Stomach smooth muscle (tissue), 2 donors: ENCODE measurements at regions not wholly inside any gene's neighbourhood (a gene's known extent, or its start where the extent isn't known, plus 50 kb on each side); places are given as distances from the start of the nearest gene placed in this dataset.

Experiments used
- H3K27ac ChIP-seq: one replicate; pipeline ENCODE4 v1.7.0; 2013; ENCODE audit warnings: mild to moderate bottlenecking, low read length, inconsistent platforms
- H3K27me3 ChIP-seq, 2 donors: one replicate each; pipeline ENCODE4 v1.7.0; 2013; ENCODE audit warnings: low read length in 2 of 2; ENCODE audit not compliant: insufficient read depth in 2 of 2, control insufficient read depth in 1 of 2
- H3K36me3 ChIP-seq, 2 donors: one replicate each; pipeline ENCODE4 v1.7.0; 2013; ENCODE audit warnings: low read length in 2 of 2; ENCODE audit not compliant: control insufficient read depth in 2 of 2, insufficient read depth in 2 of 2
- H3K4me1 ChIP-seq: one replicate; pipeline ENCODE4 v1.7.0; 2013; ENCODE audit warnings: low read length; ENCODE audit not compliant: control insufficient read depth, insufficient read depth
- H3K4me3 ChIP-seq, 2 donors: one replicate each; pipeline ENCODE4 v1.7.0; 2013; ENCODE audit warnings: low read length in 2 of 2
- H3K9ac ChIP-seq, 2 donors: one replicate each; pipeline ENCODE4 v1.7.0; 2013; ENCODE audit warnings: low read length in 2 of 2, mild to moderate bottlenecking in 1 of 2
- H3K9me3 ChIP-seq, 2 donors: one replicate each; pipeline ENCODE4 v1.7.0; 2013; ENCODE audit warnings: low read length in 2 of 2; ENCODE audit not compliant: control insufficient read depth in 2 of 2
- donor health status: healthy.
- donor health status: Pancreatic carcinoma.

GRCh38 chr15:58285921-58286278 is 145.9 kb upstream of the LIPC start:
- H3K9me3 ChIP-seq = no peaks in the 10 kb centered on the region
- no peak overlapping the region for H3K4me3 ChIP-seq
- no peaks in the 10 kb centered on the region for H3K36me3 ChIP-seq
- H3K27ac ChIP-seq = no peak overlapping the region
- H3K4me1 ChIP-seq = no peaks in the 10 kb centered on the region
- no peaks in the 10 kb centered on the region for H3K27me3 ChIP-seq
- no peak overlapping the region for H3K9ac ChIP-seq

DNA sequence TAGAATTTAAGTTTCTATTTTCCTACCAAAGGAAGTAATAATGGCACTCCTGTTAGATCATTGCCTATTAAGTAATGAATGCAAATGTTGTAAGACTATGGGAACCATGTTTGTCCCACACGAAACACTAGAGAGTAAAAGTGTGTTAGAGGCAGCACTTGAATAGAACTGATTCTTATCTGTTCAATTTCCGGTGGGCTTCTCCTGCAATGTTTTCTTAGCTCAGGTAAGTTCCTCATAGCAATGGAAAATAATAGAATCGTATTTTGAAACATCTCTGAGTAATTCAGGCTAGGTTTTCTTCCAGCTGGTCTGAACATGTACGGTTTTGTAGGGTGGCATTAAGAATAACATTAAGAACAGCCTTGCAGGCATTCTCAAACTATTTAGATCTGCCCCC is 145.3 kb upstream of the LIPC start:
- H3K27ac ChIP-seq = no peak overlapping the region
- H3K4me1 ChIP-seq = no peaks in the 10 kb centered on the region
- H3K9me3 ChIP-seq = no peaks in the 10 kb centered on the region
- H3K4me3 ChIP-seq = no peak overlapping the region
- H3K36me3 ChIP-seq = no peaks in the 10 kb centered on the region
- no peaks in the 10 kb centered on the region for H3K27me3 ChIP-seq
- no peak overlapping the region for H3K9ac ChIP-seq

DNA sequence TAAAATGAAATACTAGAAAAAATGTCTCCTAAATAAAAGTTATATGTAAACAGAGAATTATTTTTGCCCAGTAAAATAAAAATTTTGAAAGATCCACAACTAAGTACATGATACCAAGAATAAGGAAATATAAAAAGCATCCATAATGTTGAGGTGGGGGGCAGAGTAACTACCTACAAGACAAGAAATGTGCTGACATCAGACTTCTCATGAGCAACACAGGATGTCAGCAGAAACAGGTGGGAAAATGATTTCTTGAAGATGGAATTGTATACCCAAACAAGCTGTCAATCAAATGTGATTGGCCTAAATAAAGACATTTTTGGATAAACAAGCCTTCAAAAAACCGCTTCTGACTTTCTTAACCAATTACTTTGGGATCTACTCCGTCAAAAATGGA is 143.9 kb upstream of the LIPC start:
- no peaks in the 10 kb centered on the region for H3K36me3 ChIP-seq
- no peak overlapping the region for H3K9ac ChIP-seq
- peaks cover 0 to 3% of the 10 kb centered on the region in 2 donors for H3K9me3 ChIP-seq
- H3K27ac ChIP-seq = no peak overlapping the region
- no peak overlapping the region for H3K4me3 ChIP-seq
- H3K27me3 ChIP-seq = no peaks in the 10 kb centered on the region
- no peaks in the 10 kb centered on the region for H3K4me1 ChIP-seq

- Histone ChIP-seq H3K36me3 (no peaks in the 10 kb centered on the region), H3K9me3 (peaks cover 0 to 3% of the 10 kb centered on the region in 2 donors), H3K27ac (no peak overlapping the region), H3K4me1 (no peaks in the 10 kb centered on the region), H3K9ac (no peak overlapping the region), H3K4me3 (no peak overlapping the region), H3K27me3 (no peaks in the 10 kb centered on the region)
These were observed 143.2 kb upstream of the LIPC start for GRCh38 chr15:58288592-58288991.

GRCh38 chr15:58291848-58292247 is 139.9 kb upstream of the LIPC start:
- Histone ChIP-seq H3K4me1 (no peaks in the 10 kb centered on the region), H3K27ac (no peak overlapping the region), H3K4me3 (no peak overlapping the region), H3K9me3 (peaks cover 0 to 3% of the 10 kb centered on the region in 2 donors), H3K27me3 (no peaks in the 10 kb centered on the region), H3K9ac (no peak overlapping the region), H3K36me3 (no peaks in the 10 kb centered on the region)

DNA sequence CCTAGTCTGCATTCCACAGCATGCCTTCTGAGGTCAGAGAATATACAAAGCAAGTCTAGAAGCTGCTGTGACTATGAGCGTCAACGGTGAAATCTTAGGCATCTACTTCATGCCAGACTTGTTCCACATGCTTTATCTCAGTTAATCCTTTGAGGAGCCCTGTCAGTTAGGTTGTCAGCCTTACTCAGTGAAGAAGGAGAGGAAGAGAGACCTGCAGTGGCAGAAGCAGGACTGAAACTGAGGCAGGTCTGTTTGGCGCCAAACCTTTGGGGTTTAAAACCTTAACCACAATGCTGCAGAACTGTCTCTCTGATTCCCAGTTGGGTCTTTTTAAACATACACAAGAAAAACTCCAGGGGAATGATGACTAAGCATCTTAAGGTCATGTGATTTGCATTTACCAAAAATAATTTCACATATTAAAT is 139.0 kb upstream of the LIPC start:
- Histone ChIP-seq H3K36me3 (no peaks in the 10 kb centered on the region), H3K27ac (no peak overlapping the region), H3K4me1 (no peaks in the 10 kb centered on the region), H3K4me3 (no peak overlapping the region), H3K9ac (no peak overlapping the region), H3K9me3 (peaks cover 0 to 3% of the 10 kb centered on the region in 2 donors), H3K27me3 (no peaks in the 10 kb centered on the region)

- Histone ChIP-seq H3K4me3 (no peak overlapping the region), H3K4me1 (no peaks in the 10 kb centered on the region), H3K27ac (no peak overlapping the region), H3K36me3 (no peaks in the 10 kb centered on the region), H3K9ac (no peak overlapping the region), H3K27me3 (no peaks in the 10 kb centered on the region), H3K9me3 (peaks cover 0 to 3% of the 10 kb centered on the region in 2 donors)
These were observed 137.9 kb upstream of the LIPC start for GRCh38 chr15:58293622-58294550.

GRCh38 chr15:58294681-58295254 is 137.0 kb upstream of the LIPC start:
- no peak overlapping the region for H3K27ac ChIP-seq
- no peak overlapping the region for H3K9ac ChIP-seq

DNA sequence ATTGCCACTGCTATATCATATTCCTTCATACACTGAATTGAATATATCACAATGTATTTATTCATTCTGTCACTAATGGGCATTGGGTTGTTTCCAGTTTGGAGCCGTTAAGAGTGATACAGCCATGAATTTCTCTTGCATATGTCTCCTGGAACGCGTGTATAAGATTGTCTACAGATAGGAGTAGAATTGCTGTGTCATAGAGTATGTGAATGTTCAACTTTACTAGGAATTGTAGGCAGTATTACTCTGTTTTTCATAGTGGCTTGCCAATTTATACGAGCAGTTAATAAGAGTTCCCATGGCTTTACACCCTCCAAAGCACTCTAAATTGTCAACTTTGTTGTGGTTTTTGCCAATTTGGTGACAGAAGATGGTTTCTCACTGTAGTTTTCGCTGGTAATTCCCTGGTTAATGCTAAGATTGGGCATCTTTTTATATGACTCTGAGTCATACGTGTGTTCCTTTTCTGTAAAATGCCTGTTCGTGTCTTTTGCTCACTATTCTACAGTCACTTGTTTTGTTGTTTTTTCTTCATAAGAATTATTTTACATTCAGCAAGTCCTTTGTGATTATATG is 136.1 kb upstream of the LIPC start:
- Histone ChIP-seq H3K9me3 (peaks cover 0 to 3% of the 10 kb centered on the region in 2 donors), H3K27ac (no peak overlapping the region), H3K27me3 (no peaks in the 10 kb centered on the region), H3K4me3 (no peak overlapping the region), H3K36me3 (no peaks in the 10 kb centered on the region), H3K9ac (no peak overlapping the region), H3K4me1 (no peaks in the 10 kb centered on the region)

More at GRCh38 chr15:58294681-58295254, 137.0 kb upstream of the LIPC start:
- peaks cover 0 to 3% of the 10 kb centered on the region in 2 donors for H3K9me3 ChIP-seq
- no peaks in the 10 kb centered on the region for H3K36me3 ChIP-seq
- no peaks in the 10 kb centered on the region for H3K4me1 ChIP-seq
- no peaks in the 10 kb centered on the region for H3K27me3 ChIP-seq
- no peak overlapping the region for H3K4me3 ChIP-seq

GRCh38 chr15:58296276-58296675 is 135.5 kb upstream of the LIPC start:
- no peak overlapping the region for H3K27ac ChIP-seq
- no peaks in the 10 kb centered on the region for H3K27me3 ChIP-seq
- H3K36me3 ChIP-seq = no peaks in the 10 kb centered on the region
- peaks cover 0 to 3% of the 10 kb centered on the region in 2 donors for H3K9me3 ChIP-seq
- H3K4me1 ChIP-seq = no peaks in the 10 kb centered on the region
- no peak overlapping the region for H3K9ac ChIP-seq
- no peak overlapping the region for H3K4me3 ChIP-seq
